ENCODE measurements at regions not wholly inside any gene's neighbourhood (a gene's known extent, or its start where the extent isn't known, plus 50 kb on each side); places are given as distances from the start of the nearest gene placed in this dataset.
"Not testable (repeated sequence)": the region's sequence is repeated elsewhere in the genome, so short reads cannot be mapped to it uniquely, and the experiment has no call there.

DNA sequence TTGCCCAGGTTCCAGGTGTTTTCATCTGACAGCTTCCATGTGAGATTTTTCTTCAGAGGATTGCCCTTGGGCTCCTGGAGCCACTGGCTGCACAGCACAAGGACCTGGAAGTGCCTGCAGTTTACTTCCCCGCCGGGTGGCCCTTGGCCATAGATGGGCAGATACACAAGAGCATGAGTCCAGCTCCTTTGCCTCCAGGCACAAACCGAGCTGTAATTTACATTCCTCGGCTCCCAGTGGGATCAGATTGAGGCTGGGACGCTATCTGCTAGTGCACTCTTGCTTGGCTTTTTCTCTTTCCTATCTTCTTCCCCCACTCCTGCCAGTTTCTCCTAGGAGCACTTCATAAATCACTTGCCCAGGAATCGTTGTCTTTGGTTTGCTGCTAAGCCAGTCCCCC, 85.4 kb upstream of the RALY start:
- no peak for DNase-seq (ENCODE audit: low spot score)

DNA sequence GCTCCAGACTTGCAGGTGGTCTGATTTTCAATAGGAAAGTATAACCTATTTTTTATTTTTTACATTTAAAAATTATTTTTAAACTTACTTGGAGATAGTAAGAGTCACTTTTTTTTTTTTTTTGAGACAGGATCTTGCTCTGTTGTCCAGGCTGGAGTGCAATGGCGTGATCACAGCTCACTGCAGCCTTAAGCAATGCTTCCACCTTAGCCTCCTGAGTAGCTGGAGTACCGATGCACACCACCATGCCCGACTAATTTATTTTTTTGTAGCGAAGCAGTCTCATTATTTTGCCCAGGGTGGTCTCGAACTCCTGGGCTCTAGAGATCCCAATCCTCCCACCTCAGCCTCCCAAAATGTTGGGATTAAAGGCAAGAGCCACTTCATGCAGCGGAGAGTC, 84.8 kb upstream of the RALY start:
- no peak for DNase-seq (ENCODE audit: low spot score)

DNA sequence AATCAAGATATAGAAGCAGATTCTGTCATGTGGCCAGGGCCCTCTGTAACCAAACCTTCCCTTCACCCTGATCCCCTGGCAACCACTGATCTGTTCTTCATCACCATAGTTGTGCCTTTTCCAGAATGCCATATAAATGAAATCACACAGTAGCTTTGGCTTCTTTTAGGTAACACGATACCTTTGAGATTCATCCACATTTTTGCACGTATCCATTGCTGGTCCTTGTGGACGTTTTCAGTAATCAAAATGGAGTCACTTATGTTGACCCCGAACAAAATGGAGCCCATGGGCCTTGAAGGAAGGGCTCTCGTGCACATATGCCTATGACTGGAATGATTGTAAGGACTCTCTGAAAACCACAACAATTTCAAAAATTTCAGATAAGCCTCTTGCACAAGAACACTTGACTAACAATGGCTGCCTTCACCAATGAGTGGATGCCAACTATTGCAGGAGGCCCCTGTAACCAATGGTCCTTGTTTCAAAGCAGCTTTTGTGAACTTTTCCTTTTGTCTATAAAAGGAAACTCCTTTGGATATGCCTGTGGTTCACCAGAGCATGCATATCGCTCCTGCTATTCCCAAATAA, 84.3 kb upstream of the RALY start:
- no peak for DNase-seq (ENCODE audit: low spot score)

DNA sequence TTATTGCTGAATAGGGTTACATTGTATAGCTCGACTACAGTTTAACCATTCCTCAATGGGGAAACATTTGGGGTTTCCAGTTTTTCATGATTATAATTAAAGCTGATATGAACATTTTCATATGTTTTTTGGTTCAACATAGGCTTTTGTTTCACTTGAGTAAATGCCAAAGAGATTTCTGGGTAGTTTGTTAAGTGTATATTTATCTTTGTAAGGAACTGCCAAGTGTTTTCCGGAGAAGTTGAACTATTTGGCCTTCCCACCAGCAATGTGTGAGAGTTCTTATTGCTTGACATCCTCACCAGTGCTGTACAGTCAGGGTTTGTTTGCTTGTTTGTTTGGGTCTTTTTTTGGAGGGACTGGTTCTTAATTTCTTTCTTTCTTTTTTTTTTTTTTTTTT, 83.7 kb upstream of the RALY start:
- no peak for DNase-seq (ENCODE audit: low spot score)

DNA sequence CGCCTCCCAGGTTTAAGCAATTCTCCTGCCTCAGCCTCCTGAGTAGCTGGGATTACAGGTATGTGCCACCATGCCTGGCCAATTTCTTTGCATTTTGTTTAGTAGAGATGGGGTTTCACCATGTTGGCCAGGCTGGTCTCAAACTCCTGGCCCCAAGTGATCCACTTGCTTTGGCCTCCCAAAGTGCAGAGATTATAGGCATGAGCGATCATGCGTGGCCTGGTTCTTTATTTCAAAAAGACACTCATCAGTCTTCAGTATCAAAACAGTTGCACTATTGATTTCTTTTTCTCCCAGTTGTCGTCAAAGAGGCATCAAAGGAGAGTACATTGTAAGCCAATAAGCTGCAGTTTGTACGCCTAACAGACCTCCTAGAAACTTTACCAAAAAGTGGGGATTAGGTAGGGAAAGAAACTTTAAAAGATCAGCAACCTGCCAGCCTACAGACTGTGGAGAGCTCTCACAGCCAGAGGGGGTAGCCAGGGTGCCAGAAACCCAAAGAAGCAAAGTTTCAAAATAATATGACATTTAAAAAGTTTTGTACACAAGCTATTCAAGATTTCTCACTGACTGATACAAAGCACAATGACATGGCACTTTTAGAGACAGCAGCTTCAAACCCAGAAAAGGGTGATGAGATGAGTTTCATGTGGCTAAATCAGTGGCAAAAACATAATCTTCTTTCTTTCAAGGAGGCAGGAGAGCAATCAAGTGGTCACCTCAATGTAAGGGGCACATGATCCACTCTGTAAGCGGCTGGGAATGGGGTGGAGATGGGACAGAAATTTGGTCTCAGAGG, 83.0 kb upstream of the RALY start:
- DNase-seq (ENCODE audit: low spot score) = no peak

DNA sequence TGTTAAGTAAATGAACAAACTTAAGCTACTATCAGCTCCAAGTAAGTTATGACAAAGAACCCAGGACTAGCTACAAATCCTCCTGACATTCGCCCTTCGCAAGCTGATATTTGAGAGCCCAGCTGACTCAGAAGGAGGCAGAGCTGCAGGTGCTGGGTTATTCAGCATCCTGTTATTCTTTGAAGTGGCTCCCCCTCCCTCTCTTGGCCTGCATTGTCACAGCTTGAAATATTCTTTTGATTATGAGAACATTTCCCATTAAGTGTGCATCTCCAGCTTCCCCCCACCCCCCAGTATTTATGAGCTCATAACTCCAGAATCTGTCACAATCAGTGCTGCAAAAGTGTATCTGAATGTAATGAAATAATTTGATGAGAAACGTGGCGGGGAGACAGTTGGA, 78.8 kb upstream of the RALY start:
- DNase-seq (ENCODE audit: low spot score) = peak; percentile 79

DNA sequence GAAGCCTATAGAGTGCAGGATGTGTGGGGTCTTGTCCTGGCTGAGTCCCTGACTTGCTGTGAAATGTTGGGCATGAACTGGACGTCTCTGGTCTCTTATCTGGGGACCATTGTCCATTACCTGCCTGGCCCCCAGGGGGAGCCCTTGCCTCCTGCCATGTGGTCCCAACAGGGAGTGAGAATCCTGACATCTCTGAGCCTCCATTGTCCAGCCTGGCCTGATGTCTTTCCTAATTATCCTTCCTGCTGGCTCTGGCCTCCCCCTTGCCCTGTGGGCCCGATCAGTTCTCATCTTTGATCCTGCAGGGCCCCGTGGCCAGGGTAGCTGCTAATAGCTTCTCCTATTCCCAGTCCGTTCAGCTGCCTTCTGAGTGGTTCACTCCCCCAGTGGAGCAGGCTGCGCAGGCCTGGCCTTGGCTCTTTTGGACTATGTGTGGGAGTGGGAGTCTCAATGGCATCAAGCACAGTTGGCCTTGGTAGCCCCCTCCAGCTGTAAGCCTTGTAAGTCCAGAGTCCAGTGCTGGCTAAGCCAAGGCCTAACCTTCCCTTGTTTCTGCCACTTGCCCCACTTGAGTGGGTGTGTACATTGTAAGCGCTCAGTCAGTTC, 77.9 kb upstream of the RALY start:
- DNase-seq (ENCODE audit: low spot score) = no peak

DNA sequence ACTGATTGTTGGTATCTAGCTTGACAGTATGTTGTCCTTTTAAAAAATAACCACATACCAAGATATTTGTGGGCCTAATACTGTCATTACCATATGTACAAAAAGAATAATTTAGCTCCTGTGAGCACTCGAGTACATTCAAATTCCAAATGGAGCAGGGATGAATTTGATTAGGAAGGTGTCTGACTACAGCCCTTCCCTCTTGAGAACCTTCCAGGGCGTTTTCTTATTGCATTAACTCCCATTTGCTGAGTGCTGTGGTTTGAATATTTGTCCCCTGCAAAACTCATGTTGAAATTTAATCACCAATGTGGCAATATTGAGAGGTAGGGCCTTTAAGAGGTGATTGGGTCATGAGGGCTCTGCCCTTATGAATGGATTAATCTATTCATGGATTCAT, 76.9 kb upstream of the RALY start:
- DNase-seq (ENCODE audit: low spot score) = no peak

DNA sequence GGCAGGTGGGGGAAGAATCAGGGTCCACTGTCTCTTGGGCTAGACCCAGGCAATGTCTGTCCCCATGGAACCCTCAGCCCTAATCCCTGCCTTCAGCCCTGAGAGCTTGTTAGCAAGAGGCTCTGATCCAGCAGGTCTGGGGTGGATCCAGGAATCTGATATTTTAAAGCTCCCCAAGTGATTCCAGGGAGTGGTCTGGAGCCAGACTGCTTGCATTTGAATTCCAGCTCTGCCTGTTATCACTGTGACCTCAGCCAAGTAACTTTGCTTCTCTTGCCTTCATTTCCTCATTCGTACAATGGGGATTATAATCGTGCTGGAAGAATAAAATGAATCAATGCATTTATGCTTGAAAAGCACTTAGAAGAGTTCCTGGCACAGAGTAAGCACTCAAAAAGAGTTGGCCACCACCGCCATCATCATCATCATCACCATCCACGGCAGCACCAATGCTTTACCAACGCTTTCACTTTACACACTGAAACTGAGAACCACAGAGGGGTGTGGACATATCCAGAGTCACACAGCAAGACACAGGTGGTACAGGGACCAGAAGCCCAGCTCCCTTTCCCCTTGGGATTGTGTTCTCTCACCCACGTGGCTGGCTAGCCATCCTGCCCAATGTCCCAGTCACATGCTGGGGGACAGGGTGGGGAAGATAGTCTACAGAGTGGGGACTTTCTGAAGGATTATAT, 75.7 kb upstream of the RALY start:
- no peak for DNase-seq (ENCODE audit: low spot score)

DNA sequence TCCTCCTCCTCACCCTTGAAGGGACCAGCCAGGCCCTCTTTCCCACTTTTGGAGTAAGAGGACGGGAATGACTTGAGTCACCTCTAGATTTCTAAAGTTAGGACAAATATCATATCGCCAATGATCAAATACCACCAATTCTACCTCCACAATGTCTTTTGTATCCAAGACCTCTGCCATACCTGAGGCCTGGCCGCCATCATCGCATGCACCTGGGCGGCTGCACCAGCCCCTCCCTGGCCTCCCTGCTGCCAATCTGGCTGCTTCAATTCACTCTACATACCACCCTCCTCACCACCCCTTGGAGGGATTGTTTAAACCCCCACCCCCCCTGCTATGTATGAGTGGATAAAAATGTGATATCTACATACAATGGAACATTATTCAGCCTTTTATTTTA, 75.0 kb upstream of the RALY start:
- no peak for DNase-seq (ENCODE audit: low spot score)

DNA sequence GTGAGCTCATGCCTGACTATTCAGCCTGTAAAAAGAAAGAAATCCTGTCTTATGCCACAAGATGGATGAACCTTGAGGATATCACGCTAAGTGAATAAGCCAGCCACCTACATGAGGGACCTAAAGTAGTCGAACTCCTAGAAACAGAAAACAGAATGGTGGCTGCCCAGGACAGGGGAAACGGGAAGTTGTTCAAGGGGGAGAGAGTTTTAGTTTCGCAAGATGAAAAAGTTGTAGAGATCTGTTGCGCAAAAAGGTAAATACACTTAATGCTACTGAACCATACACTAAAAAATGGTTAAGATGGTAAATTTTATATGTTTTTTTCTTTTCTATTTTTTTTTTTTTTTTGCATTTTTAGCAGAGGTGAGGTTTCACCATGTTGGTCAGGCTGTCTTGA, 74.1 kb upstream of the RALY start:
- DNase-seq (ENCODE audit: low spot score) = no peak

DNA sequence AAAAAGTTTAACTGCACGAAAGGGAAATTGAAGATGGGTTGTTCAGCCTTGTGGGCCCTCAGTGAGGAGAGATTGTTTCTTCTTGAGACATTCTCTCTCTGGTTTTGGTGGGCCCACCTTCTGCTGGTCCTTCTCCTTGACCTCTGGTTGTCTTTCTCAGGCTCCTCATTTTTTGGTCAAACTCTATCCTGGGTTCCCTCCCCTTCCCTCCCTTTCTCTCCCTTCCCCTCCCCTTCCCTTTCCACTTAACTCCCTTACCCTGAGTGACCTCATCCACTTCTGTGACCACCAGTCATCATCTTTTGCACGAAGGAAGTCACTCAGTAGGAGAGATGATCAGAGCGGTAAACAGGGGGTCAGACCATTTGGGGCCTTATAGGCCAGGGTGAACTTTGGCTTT, 71.5 kb upstream of the RALY start:
- DNase-seq (ENCODE audit: low spot score) = no peak

DNA sequence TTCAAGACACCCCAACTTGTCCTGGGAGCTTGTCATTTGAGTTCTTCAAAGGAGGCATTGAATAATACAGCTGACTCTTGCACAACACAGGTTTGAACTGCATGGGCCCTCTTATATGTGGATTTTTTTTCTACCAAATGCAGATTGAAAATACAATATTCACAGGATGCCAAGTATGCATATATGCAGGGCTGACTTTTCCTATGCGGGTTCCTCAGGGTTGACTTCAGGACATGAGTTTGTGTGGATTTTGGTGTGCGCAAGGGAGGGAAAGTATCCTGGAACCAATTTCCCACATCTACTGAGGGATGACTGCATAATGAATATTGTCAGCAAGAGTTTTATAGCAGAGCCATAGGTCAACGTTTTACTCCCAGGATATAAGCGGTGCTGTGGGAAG, 70.0 kb upstream of the RALY start:
- no peak for DNase-seq (ENCODE audit: low spot score)

DNA sequence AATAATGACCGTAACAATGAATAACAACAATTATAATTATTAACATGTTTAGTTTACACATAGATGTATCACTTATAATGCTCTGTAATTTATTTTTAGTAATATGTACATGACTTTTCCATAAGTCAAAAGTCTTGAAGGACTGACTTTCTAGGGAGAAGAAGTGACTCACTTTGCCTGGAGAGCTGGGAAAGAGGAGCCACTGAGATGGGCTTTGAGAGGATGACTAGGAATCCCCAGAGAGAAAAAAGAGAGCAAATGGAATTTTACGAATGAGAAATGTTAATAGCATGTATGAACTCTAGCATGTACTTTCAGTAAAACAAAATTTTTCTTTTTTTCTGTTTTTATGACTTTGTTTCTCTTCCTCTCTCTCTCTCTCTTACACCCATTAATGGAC, 67.8 kb upstream of the RALY start:
- no peak for DNase-seq (ENCODE audit: low spot score)

DNA sequence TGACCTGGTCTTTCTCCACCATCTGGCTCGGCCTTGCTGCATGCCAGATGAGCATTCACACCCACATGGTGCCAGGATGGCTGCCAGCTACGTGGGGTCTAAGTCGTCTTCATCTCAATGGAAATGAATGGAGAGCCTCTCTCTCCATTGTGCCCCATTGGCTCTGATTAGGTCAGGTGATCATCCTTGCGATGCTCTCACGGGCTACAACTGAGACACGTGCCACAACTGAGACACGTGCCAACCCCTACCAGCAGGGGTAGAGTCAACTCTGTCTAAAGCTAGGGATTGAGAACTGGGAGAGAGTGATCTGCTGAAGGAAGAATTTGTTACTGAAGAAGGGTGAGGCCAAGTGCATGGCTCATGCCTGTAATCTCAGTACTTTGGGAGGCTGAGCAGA, 67.3 kb upstream of the RALY start:
- no peak for DNase-seq (ENCODE audit: low spot score)

DNA sequence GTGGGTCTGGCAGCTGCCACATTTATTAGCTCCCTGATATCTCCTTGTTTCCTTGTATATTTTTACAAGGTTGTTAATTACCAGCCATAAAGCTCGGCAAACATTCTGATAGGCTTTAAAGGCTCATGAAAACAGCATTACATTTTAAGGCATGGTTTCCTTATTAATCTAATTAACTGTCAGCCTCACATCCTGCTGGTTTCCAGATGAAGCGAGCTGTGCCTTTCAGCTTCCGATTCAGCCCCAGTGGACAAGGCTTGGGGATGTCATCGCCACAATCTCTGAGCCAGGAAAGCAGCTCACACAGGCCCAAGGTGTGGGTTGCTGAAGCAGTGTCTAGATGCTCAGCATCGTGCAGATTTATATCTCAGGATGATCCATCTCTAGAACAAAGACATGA, 66.0 kb upstream of the RALY start:
- no peak for DNase-seq (ENCODE audit: low spot score)

DNA sequence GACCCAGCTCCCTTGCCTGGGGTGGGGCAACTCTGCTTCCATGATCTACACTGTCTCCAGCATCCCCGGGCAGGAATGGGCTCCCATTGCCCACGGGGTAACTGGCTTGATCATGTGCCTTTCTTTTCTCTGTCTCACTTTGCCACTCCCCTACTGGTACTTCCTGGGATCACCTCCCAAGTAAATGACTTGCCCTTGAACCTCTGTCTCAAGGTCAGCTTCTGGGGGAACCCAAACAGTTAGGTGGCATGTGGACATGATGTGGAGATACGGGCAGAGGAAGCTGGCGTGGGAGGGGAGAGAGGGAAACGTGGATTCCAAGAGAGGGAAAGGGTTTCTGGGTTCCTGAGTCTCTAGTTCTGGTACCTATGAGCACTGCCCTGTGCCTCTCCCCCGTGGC, 63.8 kb upstream of the RALY start:
- no peak for DNase-seq (ENCODE audit: low spot score)

DNA sequence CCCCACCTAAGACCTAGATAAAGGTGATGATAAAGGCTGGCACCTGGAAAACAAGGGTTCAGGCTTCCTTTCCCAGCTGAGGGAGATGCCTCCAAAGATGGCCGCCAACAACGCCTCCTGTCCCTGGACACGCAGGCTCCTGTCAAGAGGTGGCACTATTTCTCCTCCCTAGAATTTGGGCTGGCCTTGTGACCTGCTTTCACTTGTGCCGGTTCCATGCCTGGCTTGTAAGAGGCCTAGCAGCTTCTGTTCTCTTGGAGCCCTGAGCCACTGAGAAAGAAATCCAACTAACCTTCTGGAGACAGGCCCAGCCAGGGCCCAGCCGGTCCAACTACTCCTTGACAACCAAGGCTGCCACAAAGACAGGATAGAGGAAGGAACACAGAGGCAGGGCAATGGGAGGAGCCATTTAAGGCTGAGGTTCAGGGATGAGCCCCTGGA, 60.2 kb upstream of the RALY start:
- peak; percentile 31 for DNase-seq (ENCODE audit: low spot score)

DNA sequence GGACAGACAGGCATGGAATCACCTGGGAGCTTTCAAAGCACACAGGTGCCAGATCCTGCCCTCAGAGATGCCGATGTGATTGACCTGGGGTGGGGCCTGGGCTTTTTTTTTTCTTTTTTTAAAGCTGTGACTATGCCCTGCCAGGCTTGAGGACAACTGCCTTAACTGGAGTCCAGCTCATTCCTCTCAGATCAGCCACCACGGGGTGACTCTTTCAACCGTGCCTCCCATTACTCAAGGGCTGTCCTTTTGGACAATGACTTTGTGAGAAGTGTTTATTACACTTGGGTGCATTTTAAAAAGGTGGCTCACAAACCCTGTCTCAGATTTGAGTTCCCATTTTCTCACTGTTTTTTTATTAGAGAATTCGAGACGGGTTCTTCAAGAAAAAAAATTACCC, 57.1 kb upstream of the RALY start:
- DNase-seq (ENCODE audit: low spot score) = no peak

DNA sequence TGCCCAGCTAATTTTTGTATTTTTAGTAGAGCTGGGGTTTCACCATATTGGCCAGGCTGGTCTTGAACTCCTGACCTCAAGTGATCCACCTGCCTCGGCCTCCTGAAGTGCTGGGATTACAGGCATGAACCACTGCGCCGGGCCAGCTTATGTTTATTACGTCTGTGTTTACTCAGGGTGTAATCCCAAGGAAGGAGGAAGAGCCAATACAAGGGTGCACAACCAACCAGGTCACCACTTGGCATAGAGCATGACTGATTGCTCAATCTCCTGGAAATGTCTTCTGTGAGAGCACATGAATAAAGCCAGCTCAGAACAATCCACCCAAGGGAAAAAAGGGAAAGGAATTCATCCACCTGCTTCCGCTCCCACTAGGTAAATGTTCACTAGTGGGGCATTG, 54.7 kb upstream of the RALY start:
- DNase-seq (ENCODE audit: low spot score) = not testable (repeated sequence)

DNA sequence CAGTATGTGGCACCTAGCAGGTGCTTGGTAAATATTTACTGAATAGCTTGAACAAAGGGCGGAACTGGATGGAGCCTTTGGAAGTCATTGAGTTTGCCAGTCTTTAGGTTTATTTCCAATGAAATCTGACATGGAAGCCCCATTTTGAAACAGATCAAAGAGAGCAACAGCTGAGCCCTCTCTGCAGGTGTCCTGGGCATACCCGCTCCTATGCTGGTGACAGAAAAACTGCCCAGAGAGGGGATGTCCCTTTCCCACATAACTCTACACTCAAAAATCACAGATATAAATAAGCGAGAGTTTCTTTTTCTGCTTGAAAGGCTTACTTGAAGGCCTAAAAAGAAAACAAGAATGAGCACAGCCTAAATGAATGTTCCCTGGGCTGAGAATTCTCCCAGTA, 53.0 kb upstream of the RALY start:
- no peak for DNase-seq (ENCODE audit: low spot score)
